ENCODE measurements at regions not wholly inside any gene's neighbourhood (a gene's known extent, or its start where the extent isn't known, plus 50 kb on each side); places are given as distances from the start of the nearest gene placed in this dataset.
"Not testable (repeated sequence)": the region's sequence is repeated elsewhere in the genome, so short reads cannot be mapped to it uniquely, and the experiment has no call there.

DNA sequence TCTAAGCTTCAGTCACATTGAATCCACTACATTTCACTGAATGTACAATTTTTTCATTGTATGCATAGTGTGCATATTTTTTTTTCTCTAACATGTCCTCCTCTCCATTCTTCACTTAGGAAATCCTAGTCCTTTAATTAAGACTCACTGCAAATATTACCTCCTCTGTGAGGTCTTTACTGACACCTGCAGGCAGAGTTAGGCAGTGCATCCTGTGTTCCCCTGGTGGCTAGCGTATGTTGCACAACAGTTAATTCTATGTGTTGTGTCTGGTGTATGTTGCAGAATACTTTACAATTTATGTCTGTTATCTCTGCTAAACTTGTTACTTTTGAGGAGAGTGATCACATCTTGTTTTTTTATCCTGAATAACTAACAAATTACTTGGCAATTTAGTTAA lies 82.7 kb upstream of the NBPF20 start:
- H3K4me3 ChIP-seq (ENCODE audit: insufficient read depth, low read depth, low read length); H3K27me3 ChIP-seq (ENCODE audit: control insufficient read depth, insufficient read depth, low read length, poor library complexity, severe bottlenecking); H3K36me3 ChIP-seq (ENCODE audit: control insufficient read depth, insufficient read depth, low read length); H3K9me3 ChIP-seq (ENCODE audit: control insufficient read depth, low read length); H3K4me1 ChIP-seq (ENCODE audit: control insufficient read depth, insufficient read depth, low read length); H3K27ac ChIP-seq (ENCODE audit: insufficient read depth, low read depth, low read length, poor library complexity, severe bottlenecking): not testable (repeated sequence)
- no CpG with 5 or more reads among the region's 1 CpG for WGBS, 2 experiments

DNA sequence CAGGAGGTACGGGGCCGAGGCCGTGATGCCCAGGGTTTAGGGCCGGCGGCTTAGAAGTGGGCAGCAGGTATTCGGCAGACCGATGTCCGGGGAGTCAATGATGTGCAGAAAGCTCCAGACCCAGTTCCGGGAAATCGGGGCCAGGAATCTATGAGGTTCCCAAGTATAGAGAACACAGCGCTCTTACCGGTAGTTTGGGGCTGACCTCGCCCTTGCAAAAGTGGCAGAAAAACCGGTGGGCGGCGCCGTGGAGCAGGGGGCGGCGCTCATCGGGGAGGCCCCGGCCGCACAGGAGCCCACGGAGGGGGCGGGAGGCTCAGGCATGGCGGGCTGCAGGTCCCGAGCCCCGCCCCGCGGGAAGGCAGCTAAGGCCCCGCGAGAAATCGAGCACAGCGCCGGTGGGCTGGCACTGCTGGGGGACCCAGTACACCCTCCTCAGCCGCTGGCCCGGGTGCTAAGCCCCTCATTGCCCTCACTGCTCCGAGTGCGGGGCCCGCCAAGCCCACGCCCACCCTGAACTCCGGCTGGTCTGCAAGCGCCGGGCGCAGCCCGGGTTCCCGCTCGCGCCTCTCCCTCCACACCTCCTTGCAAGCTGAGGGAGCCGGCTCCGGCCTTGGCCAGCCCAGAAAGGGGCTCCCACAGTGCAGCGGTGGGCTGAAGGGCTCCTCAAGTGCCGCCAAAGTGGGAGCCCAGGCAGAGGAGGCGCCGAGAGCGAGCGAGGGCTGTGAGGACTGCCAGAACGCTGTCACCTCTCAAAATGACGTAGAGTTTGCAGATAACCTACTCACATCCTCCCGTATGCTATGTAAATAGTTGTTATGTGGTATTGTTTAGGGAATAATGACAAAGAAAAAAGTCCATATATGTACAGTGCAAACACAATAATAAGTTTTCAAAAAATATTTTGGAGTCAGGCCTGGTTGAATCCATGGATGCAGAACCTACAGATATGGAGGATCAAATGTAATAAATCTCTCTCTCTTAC lies 80.6 kb upstream of the NBPF20 start:
- not testable (repeated sequence) for H3K36me3 ChIP-seq (ENCODE audit: control insufficient read depth, insufficient read depth, low read length); H3K4me3 ChIP-seq (ENCODE audit: insufficient read depth, low read depth, low read length); H3K27ac ChIP-seq (ENCODE audit: insufficient read depth, low read depth, low read length, poor library complexity, severe bottlenecking); H3K4me1 ChIP-seq (ENCODE audit: control insufficient read depth, insufficient read depth, low read length); H3K27me3 ChIP-seq (ENCODE audit: control insufficient read depth, insufficient read depth, low read length, poor library complexity, severe bottlenecking); H3K9me3 ChIP-seq (ENCODE audit: control insufficient read depth, low read length)
- WGBS, 2 experiments = 45 to 56% methylated on average over 4 to 6 of the region's 59 CpGs

DNA sequence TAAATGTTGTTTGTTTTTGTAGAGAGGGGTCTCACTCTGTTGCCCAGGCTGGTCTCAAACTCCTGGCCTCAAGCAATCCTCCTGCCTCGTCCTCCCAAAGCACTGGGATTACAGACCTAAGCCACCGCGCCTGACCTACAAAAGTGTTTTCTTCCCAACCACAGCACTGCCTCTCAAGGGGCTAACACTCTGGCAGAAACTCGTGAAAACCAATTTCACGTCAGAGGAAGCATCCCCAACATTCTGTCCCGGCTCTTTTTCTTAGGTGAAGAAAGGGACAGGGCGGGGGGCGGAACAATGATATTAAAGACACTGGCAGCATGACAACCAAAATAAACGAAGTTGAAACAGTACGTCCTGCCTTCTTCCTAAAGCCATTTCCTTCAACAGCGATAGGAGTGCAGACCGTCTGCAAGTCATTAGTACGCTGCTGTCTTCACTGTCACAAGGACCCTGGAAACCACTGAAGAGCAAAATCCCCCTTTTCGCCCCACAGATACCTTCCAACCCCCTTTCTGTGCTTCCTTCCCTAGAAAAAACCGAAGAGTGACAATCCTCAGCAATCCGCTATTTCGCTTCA lies 79.5 kb upstream of the NBPF20 start:
- H3K36me3 ChIP-seq (ENCODE audit: control insufficient read depth, insufficient read depth, low read length); H3K4me1 ChIP-seq (ENCODE audit: control insufficient read depth, insufficient read depth, low read length); H3K27me3 ChIP-seq (ENCODE audit: control insufficient read depth, insufficient read depth, low read length, poor library complexity, severe bottlenecking); H3K27ac ChIP-seq (ENCODE audit: insufficient read depth, low read depth, low read length, poor library complexity, severe bottlenecking); H3K9me3 ChIP-seq (ENCODE audit: control insufficient read depth, low read length); H3K4me3 ChIP-seq (ENCODE audit: insufficient read depth, low read depth, low read length): not testable (repeated sequence)
- WGBS, 2 experiments = no CpG with 5 or more reads among the region's 17 CpGs

DNA sequence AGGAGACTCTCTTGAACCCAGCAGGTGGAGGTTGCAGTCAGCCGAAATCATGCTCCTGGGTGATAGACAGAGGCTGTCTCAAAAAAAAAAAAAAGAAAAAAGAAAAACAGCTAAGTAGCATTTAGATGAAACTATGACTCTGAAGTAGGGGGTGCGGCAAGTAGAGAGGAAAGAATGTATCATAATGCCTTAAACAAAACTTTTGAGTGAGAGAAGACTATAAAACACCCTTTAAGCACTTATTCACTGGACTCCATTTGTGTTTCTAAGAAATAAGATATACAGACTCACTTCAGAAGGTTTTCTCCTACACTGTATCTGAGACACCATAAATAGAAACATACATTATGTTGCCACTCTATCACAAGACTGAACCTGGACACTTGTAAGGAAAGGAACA lies 78.9 kb upstream of the NBPF20 start:
- not testable (repeated sequence) for H3K9me3 ChIP-seq (ENCODE audit: control insufficient read depth, low read length); H3K36me3 ChIP-seq (ENCODE audit: control insufficient read depth, insufficient read depth, low read length); H3K4me3 ChIP-seq (ENCODE audit: insufficient read depth, low read depth, low read length); H3K4me1 ChIP-seq (ENCODE audit: control insufficient read depth, insufficient read depth, low read length); H3K27me3 ChIP-seq (ENCODE audit: control insufficient read depth, insufficient read depth, low read length, poor library complexity, severe bottlenecking); H3K27ac ChIP-seq (ENCODE audit: insufficient read depth, low read depth, low read length, poor library complexity, severe bottlenecking)
- no CpG with 5 or more reads among the region's 2 CpGs for WGBS, 2 experiments

DNA sequence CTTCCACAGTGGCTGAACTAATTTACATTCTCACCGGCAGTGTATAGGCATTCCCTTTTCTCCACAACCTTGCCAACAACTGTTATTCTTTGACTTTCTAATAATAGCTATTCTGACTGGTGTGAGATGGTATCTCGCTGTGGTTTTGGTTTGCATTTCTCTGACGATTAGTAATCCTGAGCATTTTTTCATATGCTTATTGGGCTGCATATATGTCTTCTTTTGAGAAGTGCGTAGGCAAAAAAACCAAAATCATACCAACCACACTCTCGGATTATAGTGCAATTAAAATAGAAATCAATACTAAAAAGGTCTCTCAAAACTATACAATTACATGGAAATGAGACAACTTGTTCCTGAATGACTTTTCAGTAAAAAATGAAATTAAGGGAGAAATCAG lies 74.8 kb upstream of the NBPF20 start:
- H3K27me3 ChIP-seq (ENCODE audit: control insufficient read depth, insufficient read depth, low read length, poor library complexity, severe bottlenecking); H3K27ac ChIP-seq (ENCODE audit: insufficient read depth, low read depth, low read length, poor library complexity, severe bottlenecking); H3K4me3 ChIP-seq (ENCODE audit: insufficient read depth, low read depth, low read length); H3K9me3 ChIP-seq (ENCODE audit: control insufficient read depth, low read length); H3K4me1 ChIP-seq (ENCODE audit: control insufficient read depth, insufficient read depth, low read length); H3K36me3 ChIP-seq (ENCODE audit: control insufficient read depth, insufficient read depth, low read length): not testable (repeated sequence)
- WGBS, 2 experiments = no CpG with 5 or more reads among the region's 5 CpGs

DNA sequence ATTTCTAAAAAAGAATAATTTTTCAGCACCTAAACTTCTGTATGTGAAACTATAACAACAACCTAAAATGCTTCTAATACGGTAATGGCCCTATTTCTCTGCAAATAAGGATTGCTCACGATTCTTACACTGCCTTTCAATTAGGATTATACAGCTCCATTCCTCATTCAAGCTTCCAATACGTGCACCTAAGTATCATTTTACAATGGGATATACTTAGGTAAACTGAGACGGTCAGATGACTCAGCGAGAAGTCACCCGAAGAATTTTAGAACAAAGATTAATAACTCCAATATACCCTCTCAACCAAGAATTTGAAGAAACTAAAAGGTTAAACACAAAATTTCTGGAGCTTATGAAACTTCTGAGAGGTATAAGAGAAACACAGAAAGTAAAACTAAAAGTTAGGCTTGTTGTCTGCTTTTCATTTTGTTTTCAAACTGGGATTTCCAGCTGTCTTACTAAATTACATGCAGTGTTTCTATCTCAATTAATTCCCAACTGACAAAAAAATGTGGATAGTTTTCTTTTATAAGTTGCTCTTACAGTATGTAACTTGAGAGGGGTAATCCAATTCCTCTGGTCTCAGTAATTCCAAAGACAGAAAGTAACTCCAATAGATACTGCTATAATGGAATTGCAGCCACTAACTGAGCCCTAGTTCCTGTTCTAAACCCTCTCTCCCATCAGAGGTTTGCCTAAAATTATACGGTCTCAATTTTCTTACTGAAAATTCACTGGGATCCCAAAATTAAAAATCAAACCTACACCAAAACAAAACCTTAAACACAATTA lies 69.9 kb upstream of the NBPF20 start:
- H3K9me3 ChIP-seq (ENCODE audit: control insufficient read depth, low read length); H3K36me3 ChIP-seq (ENCODE audit: control insufficient read depth, insufficient read depth, low read length); H3K27me3 ChIP-seq (ENCODE audit: control insufficient read depth, insufficient read depth, low read length, poor library complexity, severe bottlenecking); H3K4me3 ChIP-seq (ENCODE audit: insufficient read depth, low read depth, low read length); H3K27ac ChIP-seq (ENCODE audit: insufficient read depth, low read depth, low read length, poor library complexity, severe bottlenecking); H3K4me1 ChIP-seq (ENCODE audit: control insufficient read depth, insufficient read depth, low read length): not testable (repeated sequence)
- WGBS, 2 experiments = 86 to 97% methylated on average over 2 of the region's 7 CpGs

DNA sequence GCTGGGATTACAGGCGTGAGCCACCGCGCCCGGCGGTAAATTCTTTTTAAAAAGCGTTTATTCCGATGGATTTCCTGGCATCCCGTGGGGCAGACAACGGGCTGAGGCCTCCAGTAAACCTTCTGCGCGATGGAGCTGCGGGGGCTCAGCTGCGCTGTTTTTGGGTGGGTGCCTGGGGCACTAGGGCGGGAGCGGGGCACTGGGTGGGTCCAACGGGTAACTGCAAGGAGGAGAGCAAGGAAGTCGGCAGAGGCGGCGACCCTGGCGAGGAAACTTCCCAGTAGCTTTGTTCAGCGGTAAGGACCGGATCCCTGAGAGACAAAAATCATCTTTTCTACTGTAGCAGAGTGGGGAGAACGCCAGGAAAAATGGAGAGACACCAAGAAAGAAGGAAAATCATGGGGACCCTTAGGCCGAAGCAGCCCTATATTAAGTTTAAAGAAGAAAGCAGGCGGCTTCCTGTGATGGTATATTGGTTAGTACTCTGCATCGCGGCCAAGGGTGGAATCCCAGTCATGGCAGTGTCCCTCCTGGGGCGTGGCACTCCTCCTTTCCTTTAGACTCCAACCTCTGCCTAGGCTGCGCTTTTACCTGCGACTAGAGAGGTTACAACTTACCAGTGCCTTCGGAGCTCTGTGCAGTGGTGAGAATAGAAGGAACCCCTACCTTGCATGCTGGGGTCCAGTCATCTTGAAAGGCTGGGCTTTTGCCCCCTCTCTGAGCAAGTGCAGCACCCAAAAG lies 63.0 kb upstream of the NBPF20 start:
- H3K4me3 ChIP-seq (ENCODE audit: insufficient read depth, low read depth, low read length); H3K4me1 ChIP-seq (ENCODE audit: control insufficient read depth, insufficient read depth, low read length); H3K9me3 ChIP-seq (ENCODE audit: control insufficient read depth, low read length); H3K27ac ChIP-seq (ENCODE audit: insufficient read depth, low read depth, low read length, poor library complexity, severe bottlenecking); H3K36me3 ChIP-seq (ENCODE audit: control insufficient read depth, insufficient read depth, low read length): not testable (repeated sequence)
- peaks cover 15% of the 10 kb centered on the region for H3K27me3 ChIP-seq (ENCODE audit: control insufficient read depth, insufficient read depth, low read length, poor library complexity, severe bottlenecking)
- WGBS, 2 experiments = 55% methylated on average over 10 of the region's 31 CpGs; no CpG with 5 or more reads in 1 of the 2 experiments

DNA sequence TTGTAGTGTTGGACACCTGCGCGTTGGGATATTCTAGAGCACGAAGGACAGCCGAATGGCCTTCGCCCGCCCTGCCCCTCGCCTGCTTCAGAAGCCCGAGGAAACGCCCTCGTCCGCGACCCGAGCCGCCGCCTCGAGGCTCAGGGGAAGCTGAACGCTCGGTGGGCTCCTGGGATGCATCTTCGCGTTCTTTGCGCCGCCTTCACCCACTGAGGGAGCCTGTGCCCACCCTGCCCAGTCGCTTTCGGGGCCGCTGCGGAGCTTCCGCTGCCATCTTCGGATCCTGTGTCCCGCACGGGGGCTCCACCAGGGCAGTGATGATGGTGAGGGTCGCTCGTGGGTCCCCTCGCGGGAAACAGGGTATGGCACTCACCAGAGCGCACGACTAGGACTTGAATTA lies 61.8 kb upstream of the NBPF20 start:
- H3K4me1 ChIP-seq (ENCODE audit: control insufficient read depth, insufficient read depth, low read length); H3K4me3 ChIP-seq (ENCODE audit: insufficient read depth, low read depth, low read length); H3K36me3 ChIP-seq (ENCODE audit: control insufficient read depth, insufficient read depth, low read length); H3K27ac ChIP-seq (ENCODE audit: insufficient read depth, low read depth, low read length, poor library complexity, severe bottlenecking); H3K9me3 ChIP-seq (ENCODE audit: control insufficient read depth, low read length): not testable (repeated sequence)
- WGBS, 2 experiments = 28 to 29% methylated on average over 29 to 30 of the region's 36 CpGs
- H3K27me3 ChIP-seq (ENCODE audit: control insufficient read depth, insufficient read depth, low read length, poor library complexity, severe bottlenecking) = peaks cover 15% of the 10 kb centered on the region

DNA sequence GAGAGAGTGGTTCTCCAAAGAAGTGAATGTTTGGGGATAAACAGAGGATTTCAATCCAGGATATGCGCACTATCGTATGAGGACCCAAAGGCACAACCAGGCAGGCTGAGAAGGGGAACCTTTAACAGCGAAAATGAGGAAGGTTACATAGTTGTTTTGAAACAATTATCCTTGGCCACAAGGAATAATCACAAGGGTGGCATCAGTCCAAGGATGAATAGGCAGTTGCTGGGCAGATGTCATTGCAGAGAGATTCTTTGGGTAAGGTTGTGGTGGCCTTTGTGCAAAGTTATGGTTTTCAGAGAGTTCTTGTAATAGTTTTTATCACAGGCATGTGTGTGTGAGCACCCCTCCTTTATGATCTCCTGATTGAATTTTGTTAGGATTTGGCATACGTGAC lies 58.9 kb upstream of the NBPF20 start:
- H3K4me3 ChIP-seq (ENCODE audit: insufficient read depth, low read depth, low read length); H3K9me3 ChIP-seq (ENCODE audit: control insufficient read depth, low read length); H3K27ac ChIP-seq (ENCODE audit: insufficient read depth, low read depth, low read length, poor library complexity, severe bottlenecking); H3K36me3 ChIP-seq (ENCODE audit: control insufficient read depth, insufficient read depth, low read length); H3K4me1 ChIP-seq (ENCODE audit: control insufficient read depth, insufficient read depth, low read length): not testable (repeated sequence)
- 77 to 87% methylated on average over 2 of the region's 4 CpGs for WGBS, 2 experiments
- peaks cover 15% of the 10 kb centered on the region for H3K27me3 ChIP-seq (ENCODE audit: control insufficient read depth, insufficient read depth, low read length, poor library complexity, severe bottlenecking)
